ENCODE measurements at regions not wholly inside any gene's neighbourhood (a gene's known extent, or its start where the extent isn't known, plus 50 kb on each side); places are given as distances from the start of the nearest gene placed in this dataset.

GRCh38 chr20:52817511-52817910, 154.6 kb upstream of the TSHZ2 start:
- DNase-seq = no peak

GRCh38 chr20:52814371-52814770, 157.8 kb upstream of the TSHZ2 start:
- DNase-seq = no peak

GRCh38 chr20:52812231-52812847, 159.8 kb upstream of the TSHZ2 start:
- DNase-seq = no peak

GRCh38 chr20:52809003-52809402, 163.2 kb upstream of the TSHZ2 start:
- DNase-seq = no peak

- DNase-seq = no peak
These were observed 165.2 kb upstream of the TSHZ2 start for GRCh38 chr20:52806918-52807317.

- no peak for DNase-seq
These were observed 166.3 kb upstream of the TSHZ2 start for GRCh38 chr20:52805843-52806242.

GRCh38 chr20:52805296-52805571, 166.9 kb upstream of the TSHZ2 start:
- DNase-seq = no peak

- no peak for DNase-seq
These were observed 167.5 kb upstream of the TSHZ2 start for GRCh38 chr20:52804497-52805295.

- DNase-seq = no peak
These were observed 170.5 kb upstream of the TSHZ2 start for GRCh38 chr20:52801628-52802006.

GRCh38 chr20:52800734-52801627, 171.2 kb upstream of the TSHZ2 start:
- DNase-seq = no peak

GRCh38 chr20:52799130-52799529, 173.0 kb upstream of the TSHZ2 start:
- DNase-seq = no peak

- no peak for DNase-seq
These were observed 174.0 kb upstream of the TSHZ2 start for GRCh38 chr20:52798124-52798523.

GRCh38 chr20:52794853-52795252, 177.3 kb upstream of the TSHZ2 start:
- DNase-seq = no peak

GRCh38 chr20:52793339-52793963, 178.7 kb upstream of the TSHZ2 start:
- DNase-seq = no peak

GRCh38 chr20:52791091-52791490, 181.1 kb upstream of the TSHZ2 start:
- DNase-seq = no peak

GRCh38 chr20:52789716-52790115, 182.4 kb upstream of the TSHZ2 start:
- DNase-seq = no peak

- no peak for DNase-seq
These were observed 184.2 kb upstream of the TSHZ2 start for GRCh38 chr20:52787962-52788361.

- no peak for DNase-seq
These were observed 184.9 kb upstream of the TSHZ2 start for GRCh38 chr20:52787216-52787615.

- no peak for DNase-seq
These were observed 186.5 kb upstream of the TSHZ2 start for GRCh38 chr20:52785679-52786078.

- peak; percentile 28 for DNase-seq
These were observed 188.4 kb upstream of the TSHZ2 start for GRCh38 chr20:52783769-52784168.

GRCh38 chr20:52780462-52780861, 191.7 kb upstream of the TSHZ2 start:
- DNase-seq = no peak

GRCh38 chr20:52779125-52779524, 193.0 kb upstream of the TSHZ2 start:
- DNase-seq = no peak

- no peak for DNase-seq
These were observed 195.0 kb upstream of the TSHZ2 start for GRCh38 chr20:52777171-52777570.

All from activated naive CD4-positive, alpha-beta T cell treated with anti-CD3 and anti-CD28 coated beads, Interleukin-2, amount 50 U/mL, for 16 hours (primary cell).